Adrenal gland (tissue), 9 donors: ENCODE measurements at regions not wholly inside any gene's neighbourhood (a gene's known extent, or its start where the extent isn't known, plus 50 kb on each side); places are given as distances from the start of the nearest gene placed in this dataset.

Experiments used
- DNase-seq, 7 donors: peaks; one replicate each; pipeline ENCODE4 v3.0.0-alpha.2; 2019 to 2020
- H3K27ac ChIP-seq, 5 donors: fragments of 200-600 bp; sonication (generic) in 4 of 5; 1 replicate in 3 of 5; 2 replicates in 2 of 5; pipeline versions ENCODE4 v1.5.1 to v1.8.0; 2016 to 2020; ENCODE audit warnings: mild to moderate bottlenecking in 1 of 5
- H3K27me3 ChIP-seq: fragments of 200-600 bp; 2 replicates; pipeline ENCODE4 v1.8.0; 2021
- H3K36me3 ChIP-seq, 2 donors: fragments of 200-600 bp; replicated peaks in 1 of 2; 1 replicate in 1 of 2; 2 replicates in 1 of 2; pipeline versions ENCODE4 v1.5.1 to v1.8.0; 2018 to 2022
- H3K4me1 ChIP-seq, 2 donors: fragments of 200-600 bp; replicated peaks in 1 of 2; 1 replicate in 1 of 2; 2 replicates in 1 of 2; pipeline versions ENCODE4 v1.5.1 to v1.8.0; 2018 to 2021
- H3K4me3 ChIP-seq, 4 donors: fragments of 200-600 bp; sonication (generic) in 3 of 4; one replicate each; pipeline ENCODE4 v1.5.1; 2016 to 2018
- H3K9me3 ChIP-seq, 3 donors: fragments of 200-600 bp; sonication (generic) in 1 of 3; replicated peaks in 1 of 3; 1 replicate in 2 of 3; 2 replicates in 1 of 3; pipeline versions ENCODE4 v1.5.1 to v1.8.0; 2016 to 2021
- POLR2A ChIP-seq, 2 donors: fragments of 450-650 bp; IDR thresholded peaks; one replicate each; pipeline ENCODE4 v1.6.1; 2017; ENCODE audit warnings: antibody characterized with exemption in 2 of 2, mild to moderate bottlenecking in 2 of 2, moderate library complexity in 1 of 2
- WGBS, 4 donors: extraction: QIAGEN DNeasy Blood & Tissue Kit in 2 of 4; methylation state at CpG; one replicate each; pipeline versions ENCODE4 v1.1.5 to v1.1.7; 2013 to 2017; 5-methylcytosine and 5-hydroxymethylcytosine counted together
- intact Hi-C, 2 donors: fragments of 100-400 bp; cut with DNase I; formaldehyde crosslinking; loops; one replicate each; pipeline versions ENCODE4 v1.14.1 to v1.15.0; 2022 to 2023
- TF ChIP-seq, protein P1 (sequence below), 6 experiments: fragments of 450-650 bp in 4 of 6; fragments of 200-600 bp in 2 of 6; sonication (generic) in 1 of 6; IDR thresholded peaks; 1 replicate in 5 of 6; 2 replicates in 1 of 6; pipeline versions ENCODE4 v1.5.1 to v1.8.0; 2016 to 2021; ENCODE audit warnings: antibody characterized with exemption in 6 of 6, mild to moderate bottlenecking in 2 of 6, moderate library complexity in 1 of 6
- donor health status: healthy with polysubstance abuse.
- donor health status: Bipolar disorder and iron deficiency.
- donor health status: DM: yes; HTN: yes; CAD: no.
- donor health status: DM: no; HTN: no; CAD: no.
- donor health status: DM: no; HTN: no; CAD: no.

GRCh38 chr6:110033101-110033500, 55.0 kb downstream of the GPR6 start:
- Histone ChIP-seq H3K4me1 (no peaks in the 10 kb centered on the region), H3K36me3 (no peaks in the 10 kb centered on the region), H3K9me3 (no peaks in the 10 kb centered on the region), H3K27me3 (no peaks in the 10 kb centered on the region), H3K4me3 (no peak overlapping the region), H3K27ac (no peak overlapping the region)
- WGBS, 4 donors, result 90 to 98% (median 95%) methylated on average over 6 to 7 of the region's 7 CpGs
- DNase-seq, result no peak
- no peak for TF ChIP-seq POLR2A (IDR thresholded peaks at IDR 0.05)
- TF ChIP-seq, protein P1, sequence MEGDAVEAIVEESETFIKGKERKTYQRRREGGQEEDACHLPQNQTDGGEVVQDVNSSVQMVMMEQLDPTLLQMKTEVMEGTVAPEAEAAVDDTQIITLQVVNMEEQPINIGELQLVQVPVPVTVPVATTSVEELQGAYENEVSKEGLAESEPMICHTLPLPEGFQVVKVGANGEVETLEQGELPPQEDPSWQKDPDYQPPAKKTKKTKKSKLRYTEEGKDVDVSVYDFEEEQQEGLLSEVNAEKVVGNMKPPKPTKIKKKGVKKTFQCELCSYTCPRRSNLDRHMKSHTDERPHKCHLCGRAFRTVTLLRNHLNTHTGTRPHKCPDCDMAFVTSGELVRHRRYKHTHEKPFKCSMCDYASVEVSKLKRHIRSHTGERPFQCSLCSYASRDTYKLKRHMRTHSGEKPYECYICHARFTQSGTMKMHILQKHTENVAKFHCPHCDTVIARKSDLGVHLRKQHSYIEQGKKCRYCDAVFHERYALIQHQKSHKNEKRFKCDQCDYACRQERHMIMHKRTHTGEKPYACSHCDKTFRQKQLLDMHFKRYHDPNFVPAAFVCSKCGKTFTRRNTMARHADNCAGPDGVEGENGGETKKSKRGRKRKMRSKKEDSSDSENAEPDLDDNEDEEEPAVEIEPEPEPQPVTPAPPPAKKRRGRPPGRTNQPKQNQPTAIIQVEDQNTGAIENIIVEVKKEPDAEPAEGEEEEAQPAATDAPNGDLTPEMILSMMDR (IDR thresholded peaks at IDR 0.05), result no peak
- intact Hi-C loops, result no loop called here

- Histone ChIP-seq H3K4me1 (no peaks in the 10 kb centered on the region), H3K4me3 (no peak overlapping the region), H3K9me3 (no peaks in the 10 kb centered on the region), H3K27me3 (no peaks in the 10 kb centered on the region), H3K36me3 (no peaks in the 10 kb centered on the region), H3K27ac (no peak overlapping the region)
- intact Hi-C loops, result no loop called here
- no peak for DNase-seq
- WGBS, 4 donors, result 73 to 84% (median 83%) methylated on average over 10 of the region's 10 CpGs
- TF ChIP-seq POLR2A (IDR thresholded peaks at IDR 0.05), result no peak
- TF ChIP-seq, protein P1 (IDR thresholded peaks at IDR 0.05), result no peak
Observed at GRCh38 chr6:110033749-110034666, 55.9 kb downstream of the GPR6 start.

GRCh38 chr6:110034667-110035036, 56.5 kb downstream of the GPR6 start:
- no peaks in the 10 kb centered on the region for H3K36me3 ChIP-seq
- no peaks in the 10 kb centered on the region for H3K9me3 ChIP-seq
- no peaks in the 10 kb centered on the region for H3K27me3 ChIP-seq
- intact Hi-C loops, result loop anchor here (5.0 kb wide), 2 partner anchors 327 to 332 kb away; no protein-coding TSS in a partner anchor
- DNase-seq, result no peak
- no peak overlapping the region for H3K4me3 ChIP-seq
- 44 to 55% (median 54%) methylated on average over 8 of the region's 8 CpGs for WGBS, 4 donors
- no peaks in the 10 kb centered on the region for H3K4me1 ChIP-seq
- H3K27ac ChIP-seq, result no peak overlapping the region
- TF ChIP-seq POLR2A (IDR thresholded peaks at IDR 0.05), result no peak
- TF ChIP-seq, protein P1 (IDR thresholded peaks at IDR 0.05), result no peak

- no peak for DNase-seq
- intact Hi-C loops, result loop anchor here (5.0 kb wide), 2 partner anchors 328 to 333 kb away; no protein-coding TSS in a partner anchor
Observed at GRCh38 chr6:110035321-110035720, 57.2 kb downstream of the GPR6 start.

More at GRCh38 chr6:110035321-110035720, 57.2 kb downstream of the GPR6 start:
- H3K4me1 ChIP-seq, result no peaks in the 10 kb centered on the region
- H3K36me3 ChIP-seq, result no peaks in the 10 kb centered on the region
- 87 to 95% (median 94%) methylated on average over 5 of the region's 5 CpGs for WGBS, 4 donors
- H3K4me3 ChIP-seq, result no peak overlapping the region
- H3K27ac ChIP-seq, result no peak overlapping the region
- no peaks in the 10 kb centered on the region for H3K9me3 ChIP-seq
- no peak for TF ChIP-seq POLR2A (IDR thresholded peaks at IDR 0.05)
- TF ChIP-seq, protein P1 (IDR thresholded peaks at IDR 0.05), result no peak
- H3K27me3 ChIP-seq, result no peaks in the 10 kb centered on the region
